ENCODE measurements at regions not wholly inside any gene's neighbourhood (a gene's known extent, or its start where the extent isn't known, plus 50 kb on each side); places are given as distances from the start of the nearest gene placed in this dataset.
A peak's percentile ranks its signal among the peaks of the same experiment; 100 is the strongest.

DNA sequence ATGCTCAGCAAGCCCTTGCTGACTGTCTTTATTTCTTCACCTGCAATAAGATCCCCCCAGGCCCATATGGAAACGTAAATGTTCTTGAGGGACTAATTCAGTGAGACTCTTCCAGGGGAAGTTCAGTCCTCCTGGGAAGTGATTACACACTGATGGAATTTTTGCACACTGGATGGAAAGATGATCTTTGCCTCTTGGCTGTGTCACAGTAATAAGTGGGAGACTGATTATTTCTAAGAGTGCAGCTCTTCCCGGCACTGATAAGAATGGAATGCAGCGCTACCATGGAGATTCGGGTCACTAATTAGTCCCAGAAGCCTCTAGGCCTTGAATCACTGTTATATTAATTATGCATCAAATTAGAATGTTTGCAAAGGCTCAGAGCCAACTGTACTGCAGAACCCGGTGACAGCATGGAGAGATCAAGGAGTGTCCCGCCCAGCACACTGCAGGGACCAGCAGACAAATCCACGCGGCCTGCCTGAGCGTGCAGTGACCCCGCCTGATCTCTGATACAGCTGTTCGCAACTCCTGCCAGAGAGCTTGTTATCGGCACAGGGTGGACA, 178.3 kb downstream of the SNX19 start:
- H3K4me3 ChIP-seq (replicated peaks in 1 of 2; ENCODE audit: low read depth in 2 of 2, low read length in 2 of 2) = peak overlapping the region in 1 of 2 donors; percentile 16
- peak; percentile 83 to 84 for DNase-seq (ENCODE audit: low read depth in 2 of 2)
- TF ChIP-seq, protein P1, sequence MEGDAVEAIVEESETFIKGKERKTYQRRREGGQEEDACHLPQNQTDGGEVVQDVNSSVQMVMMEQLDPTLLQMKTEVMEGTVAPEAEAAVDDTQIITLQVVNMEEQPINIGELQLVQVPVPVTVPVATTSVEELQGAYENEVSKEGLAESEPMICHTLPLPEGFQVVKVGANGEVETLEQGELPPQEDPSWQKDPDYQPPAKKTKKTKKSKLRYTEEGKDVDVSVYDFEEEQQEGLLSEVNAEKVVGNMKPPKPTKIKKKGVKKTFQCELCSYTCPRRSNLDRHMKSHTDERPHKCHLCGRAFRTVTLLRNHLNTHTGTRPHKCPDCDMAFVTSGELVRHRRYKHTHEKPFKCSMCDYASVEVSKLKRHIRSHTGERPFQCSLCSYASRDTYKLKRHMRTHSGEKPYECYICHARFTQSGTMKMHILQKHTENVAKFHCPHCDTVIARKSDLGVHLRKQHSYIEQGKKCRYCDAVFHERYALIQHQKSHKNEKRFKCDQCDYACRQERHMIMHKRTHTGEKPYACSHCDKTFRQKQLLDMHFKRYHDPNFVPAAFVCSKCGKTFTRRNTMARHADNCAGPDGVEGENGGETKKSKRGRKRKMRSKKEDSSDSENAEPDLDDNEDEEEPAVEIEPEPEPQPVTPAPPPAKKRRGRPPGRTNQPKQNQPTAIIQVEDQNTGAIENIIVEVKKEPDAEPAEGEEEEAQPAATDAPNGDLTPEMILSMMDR (IDR thresholded peaks at IDR 0.05; ENCODE audit: low read depth, low read length) = no peak

DNA sequence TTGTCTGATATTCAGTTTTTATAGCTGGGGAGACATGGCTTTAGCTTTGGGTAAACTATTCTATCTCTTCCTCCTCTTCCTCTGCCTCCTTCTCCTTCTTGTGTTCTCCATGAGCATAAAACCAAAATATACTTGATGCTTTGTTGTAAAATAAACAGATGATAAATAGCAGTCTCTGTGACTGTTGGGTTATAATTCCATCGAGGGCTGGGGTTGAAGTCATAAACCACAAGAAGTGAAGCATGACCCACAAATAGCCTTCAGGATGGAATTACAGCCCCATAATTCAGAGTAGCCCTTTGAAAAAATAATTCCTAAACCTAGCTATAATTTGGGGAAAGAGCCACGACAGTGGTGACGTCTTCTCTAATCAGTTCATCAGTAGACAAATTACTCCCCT, 177.7 kb downstream of the SNX19 start:
- H3K4me3 ChIP-seq (replicated peaks in 1 of 2; ENCODE audit: low read depth in 2 of 2, low read length in 2 of 2) = peak overlapping the region in 1 of 2 donors; percentile 16
- TF ChIP-seq, protein P1 (IDR thresholded peaks at IDR 0.05; ENCODE audit: low read depth, low read length) = no peak
- peak in 1 of 2 donors; percentile 66 for DNase-seq (ENCODE audit: low read depth in 2 of 2)

DNA sequence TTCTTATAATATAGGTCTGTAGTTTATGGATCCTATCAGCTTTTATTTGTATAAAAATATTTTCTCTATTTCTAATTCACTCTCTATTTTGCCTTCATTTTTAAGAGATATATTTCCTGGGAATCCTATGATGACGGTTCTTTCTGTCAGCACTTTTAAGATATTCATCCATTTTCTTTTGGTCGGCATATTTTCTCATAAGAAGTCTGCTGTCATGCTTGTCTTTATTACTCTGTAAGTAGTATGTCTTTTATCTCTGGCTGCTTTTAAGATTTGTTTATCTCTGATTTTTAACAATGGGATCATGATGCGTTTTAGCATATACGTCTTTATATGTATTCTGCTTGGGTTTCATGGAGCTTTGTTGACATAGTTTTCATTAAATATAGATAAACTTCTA, 175.5 kb downstream of the SNX19 start:
- H3K4me3 ChIP-seq (replicated peaks in 1 of 2; ENCODE audit: low read depth in 2 of 2, low read length in 2 of 2) = no peak overlapping the region
- peak; percentile 26 to 38 for DNase-seq (ENCODE audit: low read depth in 2 of 2)
- TF ChIP-seq, protein P1 (IDR thresholded peaks at IDR 0.05; ENCODE audit: low read depth, low read length) = no peak

DNA sequence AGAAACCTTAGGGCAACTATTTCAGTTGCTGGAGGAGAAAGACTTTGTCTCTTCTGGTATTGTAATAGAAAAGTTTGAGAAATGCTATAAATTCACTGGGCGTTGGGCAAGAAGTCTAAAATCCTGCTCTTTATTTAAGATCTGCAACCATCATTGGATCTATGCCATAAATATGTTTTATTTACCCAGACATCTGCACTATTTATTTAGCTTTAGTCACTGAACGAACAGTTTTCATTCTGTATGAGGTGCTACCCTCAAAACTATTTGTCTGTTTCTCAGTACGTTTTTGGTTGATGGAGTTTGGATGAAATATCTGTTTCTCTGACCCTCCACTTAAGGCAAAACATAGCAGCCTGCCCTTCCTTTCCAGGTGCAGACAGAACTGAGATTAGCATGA, 171.5 kb downstream of the SNX19 start:
- no peak overlapping the region for H3K4me3 ChIP-seq (replicated peaks in 1 of 2; ENCODE audit: low read depth in 2 of 2, low read length in 2 of 2)
- DNase-seq (ENCODE audit: low read depth in 2 of 2) = no peak
- TF ChIP-seq, protein P1 (IDR thresholded peaks at IDR 0.05; ENCODE audit: low read depth, low read length) = no peak

DNA sequence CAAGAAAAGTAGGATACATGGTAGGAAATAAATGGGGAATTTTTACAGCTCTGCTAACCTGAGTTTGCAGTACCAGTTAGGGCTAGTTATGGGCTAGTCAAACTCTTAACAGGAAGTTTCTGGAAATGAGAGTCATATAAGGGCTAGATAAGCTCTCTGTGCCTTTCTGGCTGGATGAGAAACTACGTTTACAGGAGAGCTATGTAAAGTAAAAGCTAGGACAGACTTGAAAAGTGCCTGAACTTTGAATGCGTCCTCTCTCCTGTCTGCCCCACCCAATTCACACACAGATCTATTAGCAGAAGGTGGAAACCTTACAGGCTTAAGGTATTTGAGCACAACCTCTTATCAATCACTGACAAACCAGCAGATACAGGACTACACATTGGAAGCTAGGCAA, 167.1 kb downstream of the SNX19 start:
- DNase-seq (ENCODE audit: low read depth in 2 of 2) = no peak
- H3K4me3 ChIP-seq (replicated peaks in 1 of 2; ENCODE audit: low read depth in 2 of 2, low read length in 2 of 2) = no peak overlapping the region
- TF ChIP-seq, protein P1 (IDR thresholded peaks at IDR 0.05; ENCODE audit: low read depth, low read length) = no peak

DNA sequence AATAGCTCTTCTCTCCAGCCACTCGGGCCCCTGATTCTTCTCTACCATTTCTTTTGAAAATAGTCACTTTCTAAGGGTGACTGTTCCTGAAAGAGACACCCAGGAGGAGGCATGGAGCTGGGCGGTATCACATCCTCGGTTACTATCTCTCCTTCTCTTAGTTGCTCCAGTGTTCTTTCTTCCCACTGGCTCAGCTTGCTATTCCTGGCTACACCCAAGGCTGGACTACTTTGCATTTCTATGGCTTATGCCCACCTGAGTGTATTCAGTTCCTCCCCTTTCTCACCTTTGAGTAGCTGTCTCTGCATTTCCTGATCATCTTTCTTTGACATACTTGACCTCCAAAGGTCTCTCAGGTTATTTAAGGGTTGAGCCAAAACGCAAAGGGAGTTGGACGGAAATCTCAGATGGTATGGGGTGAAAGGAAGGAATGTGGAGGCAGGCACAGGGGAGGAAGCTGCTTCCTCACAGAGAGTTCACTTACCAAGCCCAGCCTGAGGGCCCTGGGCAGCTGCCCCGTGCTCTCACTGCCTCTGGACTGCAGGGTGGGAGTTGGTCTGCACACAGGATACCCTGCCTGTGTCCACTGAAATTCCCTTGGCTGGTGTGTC, 155.7 kb downstream of the SNX19 start:
- no peak overlapping the region for H3K4me3 ChIP-seq (replicated peaks in 1 of 2; ENCODE audit: low read depth in 2 of 2, low read length in 2 of 2)
- TF ChIP-seq, protein P1 (IDR thresholded peaks at IDR 0.05; ENCODE audit: low read depth, low read length) = no peak
- no peak for DNase-seq (ENCODE audit: low read depth in 2 of 2)

All from cardiac fibroblast (primary cell).